Activated CD4-positive, alpha-beta T cell treated with anti-CD3 and anti-CD28 coated beads for 4 hours (primary cell): ENCODE measurements at regions not wholly inside any gene's neighbourhood (a gene's known extent, or its start where the extent isn't known, plus 50 kb on each side); places are given as distances from the start of the nearest gene placed in this dataset.
A peak's percentile ranks its signal among the peaks of the same experiment; 100 is the strongest.
"Not testable (repeated sequence)": the region's sequence is repeated elsewhere in the genome, so short reads cannot be mapped to it uniquely, and the experiment has no call there.

Experiments used
- DNase-seq, 2 donors: peaks; one replicate each; pipeline ENCODE4 v3.0.0-alpha.2; 2020

DNA sequence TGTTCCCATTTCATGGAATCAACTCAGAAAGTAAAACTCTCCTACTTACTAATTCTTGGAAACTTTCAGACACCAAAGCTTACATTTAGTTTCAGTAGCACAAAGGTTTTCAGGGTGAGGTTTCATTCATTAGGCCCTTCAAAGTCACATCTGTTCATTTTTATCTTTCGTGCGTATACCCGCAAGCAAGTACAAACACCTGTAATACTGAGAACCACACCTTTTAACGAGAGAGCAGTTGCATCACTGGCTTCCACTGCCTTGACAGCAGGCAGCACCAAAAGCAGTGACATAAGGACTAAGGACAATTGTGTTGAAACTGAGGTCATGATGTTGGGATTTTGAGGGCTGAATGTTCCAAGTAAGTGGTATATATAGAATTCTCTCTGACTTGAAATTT is 60.5 kb downstream of the GOLGA6L22 start:
- not testable (repeated sequence) for DNase-seq

- DNase-seq, result not testable (repeated sequence)
Measured at GRCh38 chr15:22526537-22526936, 67.8 kb downstream of the GOLGA6L22 start.

- not testable (repeated sequence) for DNase-seq
Measured at GRCh38 chr15:22527016-22527415, 68.3 kb downstream of the GOLGA6L22 start.

- not testable (repeated sequence) for DNase-seq
Measured at GRCh38 chr15:22529200-22529599, 70.5 kb downstream of the GOLGA6L22 start.

GRCh38 chr15:22559701-22560100 is 101.0 kb downstream of the GOLGA6L22 start:
- DNase-seq, result not testable (repeated sequence)

- not testable (repeated sequence) for DNase-seq
Measured at GRCh38 chr15:22561716-22562115, 103.0 kb downstream of the GOLGA6L22 start.

DNA sequence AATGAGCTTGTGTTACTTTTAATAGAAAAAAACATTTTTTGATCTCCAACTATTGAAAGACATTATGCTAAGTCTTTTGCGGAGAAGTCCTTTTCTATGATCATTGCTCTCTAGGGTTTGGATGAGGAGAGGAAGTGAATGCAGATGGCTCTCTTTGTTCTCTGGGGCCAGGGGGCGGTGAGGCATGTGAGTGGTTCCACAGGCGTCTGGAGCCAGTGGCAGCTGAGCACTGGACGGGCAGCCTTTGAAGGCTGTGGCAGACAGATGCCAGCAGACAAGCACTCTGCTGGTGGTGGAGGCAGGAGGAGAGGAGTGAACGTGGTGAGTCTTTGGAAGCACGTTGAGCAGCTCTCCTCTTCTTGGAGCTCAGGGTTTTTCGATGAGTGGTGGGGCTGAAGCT is 107.8 kb downstream of the GOLGA6L22 start:
- not testable (repeated sequence) for DNase-seq

- not testable (repeated sequence) for DNase-seq
Measured at GRCh38 chr15:22569486-22569885, 110.8 kb downstream of the GOLGA6L22 start.

- not testable (repeated sequence) for DNase-seq
Measured at GRCh38 chr15:22572152-22572735, 113.5 kb downstream of the GOLGA6L22 start.

DNA sequence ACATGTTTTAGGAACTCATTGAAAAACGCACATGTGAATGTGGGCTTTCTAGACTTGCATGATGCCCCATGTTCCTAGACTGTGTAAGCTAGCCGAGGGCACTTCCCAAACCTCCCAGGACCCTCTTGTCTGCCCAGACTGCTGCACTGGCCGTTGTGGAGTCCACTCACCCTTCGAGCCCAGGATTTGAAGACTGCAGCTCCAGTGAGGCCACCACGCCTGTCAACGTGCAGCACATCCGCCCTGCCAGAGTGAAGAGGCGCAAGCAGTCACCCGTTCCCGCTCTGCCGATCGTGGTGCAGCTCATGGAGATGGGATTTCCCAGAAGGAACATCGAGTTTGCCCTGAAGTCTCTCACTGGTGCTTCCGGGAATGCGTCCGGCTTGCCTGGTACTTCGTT is 114.1 kb downstream of the GOLGA6L22 start:
- DNase-seq, result not testable (repeated sequence)

DNA sequence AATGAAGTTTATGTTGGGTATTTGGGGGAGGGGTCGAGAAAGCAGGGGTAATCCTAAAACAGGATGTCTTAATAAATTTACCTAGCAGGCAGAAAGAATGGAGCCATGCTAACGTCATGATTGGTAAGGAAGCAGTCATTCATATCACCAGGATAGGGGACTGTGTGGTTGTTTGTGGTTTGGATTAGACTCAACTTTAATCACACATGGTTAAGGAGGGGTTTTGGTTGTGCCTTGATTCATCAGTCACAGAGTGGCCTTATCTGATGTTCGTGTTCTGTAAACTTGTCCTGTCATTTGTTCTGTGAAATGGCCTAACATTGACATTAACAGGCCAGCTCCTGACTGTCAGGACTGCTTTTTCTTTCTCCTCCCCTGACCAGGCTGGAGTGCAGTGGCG is 119.1 kb downstream of the GOLGA6L22 start:
- DNase-seq, result not testable (repeated sequence)

- not testable (repeated sequence) for DNase-seq
Measured at GRCh38 chr15:22579213-22579612, 120.5 kb downstream of the GOLGA6L22 start.

GRCh38 chr15:22587391-22587790 is 128.7 kb downstream of the GOLGA6L22 start:
- DNase-seq, result not testable (repeated sequence)

DNA sequence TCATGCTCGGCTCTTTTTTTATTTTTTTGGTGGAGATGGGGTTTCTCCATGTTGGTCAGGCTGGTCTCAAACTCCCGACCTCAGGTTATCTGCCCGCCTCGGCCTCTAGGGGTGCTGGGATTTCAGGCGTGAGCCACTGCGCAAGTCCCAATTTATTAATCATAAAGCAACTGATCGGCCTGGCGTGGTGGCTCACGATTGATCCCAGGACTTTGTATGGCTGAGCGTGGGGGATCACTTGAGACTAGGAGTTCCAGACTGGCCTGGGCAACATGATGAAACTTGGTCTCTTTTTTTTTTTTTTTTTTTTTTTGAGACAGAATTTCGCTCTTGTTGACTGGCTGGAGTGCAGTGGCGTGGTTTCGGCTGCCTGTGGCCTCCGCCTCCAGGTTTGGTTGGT is 139.8 kb downstream of the GOLGA6L22 start:
- not testable (repeated sequence) for DNase-seq

- not testable (repeated sequence) for DNase-seq
Measured at GRCh38 chr15:22599526-22600320, 141.0 kb downstream of the GOLGA6L22 start.

DNA sequence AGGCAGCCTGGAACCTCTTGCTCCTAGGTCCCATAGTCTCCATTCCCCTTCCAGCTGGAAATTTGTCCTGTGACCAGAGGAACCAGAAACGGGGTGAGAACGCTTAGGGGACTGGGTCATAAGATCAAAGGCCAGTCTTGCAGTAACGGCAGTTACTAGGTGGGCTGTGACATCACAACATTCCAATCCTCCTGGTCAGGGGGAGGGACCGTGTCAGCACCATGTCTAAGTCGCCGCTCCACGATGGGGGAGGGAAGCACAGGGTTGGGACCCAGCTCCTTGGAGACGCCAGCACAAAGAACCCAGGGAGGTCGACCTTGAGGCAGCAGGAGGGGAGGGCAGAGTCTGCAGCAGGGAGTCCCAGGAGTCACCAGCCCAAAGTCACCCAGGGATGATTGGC is 158.3 kb downstream of the GOLGA6L22 start:
- not testable (repeated sequence) for DNase-seq

GRCh38 chr15:22631789-22632188 is 154.7 kb upstream of the NIPA1 start:
- not testable (repeated sequence) for DNase-seq

- DNase-seq, result not testable (repeated sequence)
Measured at GRCh38 chr15:22639983-22640382, 146.5 kb upstream of the NIPA1 start.

DNA sequence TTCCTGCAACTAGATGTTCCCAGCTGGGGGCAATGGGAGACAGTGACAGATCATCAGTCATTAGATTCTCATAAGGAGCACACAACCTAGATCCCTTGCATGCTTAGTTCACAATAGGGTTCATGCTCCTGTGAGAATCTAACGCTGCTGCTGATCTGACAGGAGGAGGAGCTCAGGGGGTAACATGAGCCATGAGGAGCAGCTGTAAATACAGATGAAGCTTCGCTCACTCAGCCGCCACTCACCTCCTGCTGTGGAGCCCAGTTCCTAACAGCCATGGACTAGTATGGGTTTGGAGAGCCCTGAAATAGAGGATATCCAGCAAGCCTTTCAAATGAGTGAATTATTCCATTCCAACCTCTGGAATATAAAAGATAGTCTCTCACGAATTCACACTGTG is 137.0 kb upstream of the NIPA1 start:
- not testable (repeated sequence) for DNase-seq

DNA sequence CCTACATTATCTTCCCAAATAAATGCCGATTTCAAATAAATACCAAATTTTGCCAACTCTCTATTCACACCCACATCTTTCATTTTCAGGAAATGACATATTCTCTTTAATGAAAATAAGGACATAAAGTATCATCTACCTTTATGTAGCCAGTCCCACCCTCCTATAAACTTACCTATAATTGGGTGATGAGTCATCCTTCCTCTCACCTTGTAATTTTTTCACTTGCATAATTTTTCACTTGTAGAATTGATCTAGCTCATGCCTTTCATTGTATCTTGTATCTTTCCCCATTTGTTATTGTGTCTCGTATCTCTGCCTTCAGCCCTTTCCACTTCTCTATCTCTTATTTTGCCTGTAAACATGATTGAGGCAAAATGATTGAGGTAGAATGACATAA is 135.3 kb upstream of the NIPA1 start:
- not testable (repeated sequence) for DNase-seq

DNA sequence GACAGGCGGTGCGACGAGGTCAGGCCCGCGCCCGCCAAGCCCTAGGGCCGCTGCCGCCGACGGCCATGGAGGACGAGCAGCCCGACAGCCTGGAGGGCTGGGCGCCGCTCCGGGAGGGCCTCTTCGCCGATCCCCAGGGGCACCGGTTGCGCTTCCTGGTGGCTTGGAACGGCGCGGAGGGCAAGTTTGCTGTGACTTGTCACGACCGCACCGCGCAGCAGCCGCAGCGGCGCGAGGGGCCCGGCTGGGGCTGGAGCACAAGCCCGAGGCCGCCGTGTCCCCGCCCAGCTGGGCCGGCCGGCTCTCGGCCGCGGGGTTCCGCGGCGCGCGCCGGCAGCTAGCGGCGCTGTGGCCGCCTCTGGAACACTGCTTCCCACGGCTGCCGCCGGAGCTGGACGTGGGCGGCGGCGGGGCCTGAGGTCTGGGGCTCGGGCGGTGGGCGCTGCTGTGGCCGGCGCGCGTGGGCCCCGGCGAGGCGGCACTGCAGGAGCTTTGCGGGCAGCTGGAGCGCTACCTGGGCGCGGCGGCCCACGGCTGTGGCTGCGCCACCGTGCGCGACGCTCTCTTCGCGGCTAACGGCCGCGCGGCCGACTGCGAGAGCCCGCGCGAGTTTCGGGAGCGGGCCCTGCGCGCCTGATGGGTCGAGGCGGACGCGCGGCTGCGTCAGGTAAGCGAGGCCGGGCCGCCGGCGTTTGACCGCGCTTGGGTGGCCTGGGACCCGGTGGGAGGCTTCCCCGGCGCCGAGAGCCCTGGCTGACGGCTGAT is 122.0 kb upstream of the NIPA1 start:
- DNase-seq, result peak; percentile 19 to 20

DNA sequence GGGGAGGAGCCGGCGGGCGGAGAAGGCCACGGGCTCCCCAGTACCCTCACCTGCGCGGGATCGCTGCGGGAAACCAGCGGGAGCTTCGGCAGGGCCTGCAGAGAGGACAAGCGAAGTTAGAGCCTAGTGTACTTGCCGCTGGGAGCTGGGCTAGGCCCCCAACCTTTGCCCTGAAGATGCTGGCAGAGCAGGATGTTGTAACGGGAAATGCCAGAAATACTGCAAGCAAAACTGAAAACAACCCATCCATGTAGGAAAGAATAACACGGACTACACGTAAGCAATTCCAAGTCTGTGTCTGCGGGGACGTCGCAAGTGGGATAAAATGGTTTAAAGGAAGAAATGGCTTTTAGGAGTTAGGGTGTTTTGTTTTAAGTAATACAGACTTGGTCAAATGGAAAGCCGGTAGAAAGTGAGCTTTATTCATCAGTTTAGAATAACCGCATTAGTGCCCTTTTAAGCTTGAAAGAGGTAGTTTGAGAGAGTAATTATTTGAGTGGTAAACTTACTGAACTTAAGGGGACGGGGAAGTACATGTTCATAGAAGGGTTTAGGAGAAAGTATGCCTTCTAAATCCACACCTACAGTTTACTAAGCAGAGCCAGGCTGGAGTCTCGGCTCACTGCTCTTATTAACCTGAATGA is 121.3 kb upstream of the NIPA1 start:
- peak in 1 of 2 donors; percentile 2 for DNase-seq

GRCh38 chr15:22665711-22666110 is 120.7 kb upstream of the NIPA1 start:
- DNase-seq, result not testable (repeated sequence)
